ENCODE measurements at regions not wholly inside any gene's neighbourhood (a gene's known extent, or its start where the extent isn't known, plus 50 kb on each side); places are given as distances from the start of the nearest gene placed in this dataset.
"Not testable (repeated sequence)": the region's sequence is repeated elsewhere in the genome, so short reads cannot be mapped to it uniquely, and the experiment has no call there.

DNA sequence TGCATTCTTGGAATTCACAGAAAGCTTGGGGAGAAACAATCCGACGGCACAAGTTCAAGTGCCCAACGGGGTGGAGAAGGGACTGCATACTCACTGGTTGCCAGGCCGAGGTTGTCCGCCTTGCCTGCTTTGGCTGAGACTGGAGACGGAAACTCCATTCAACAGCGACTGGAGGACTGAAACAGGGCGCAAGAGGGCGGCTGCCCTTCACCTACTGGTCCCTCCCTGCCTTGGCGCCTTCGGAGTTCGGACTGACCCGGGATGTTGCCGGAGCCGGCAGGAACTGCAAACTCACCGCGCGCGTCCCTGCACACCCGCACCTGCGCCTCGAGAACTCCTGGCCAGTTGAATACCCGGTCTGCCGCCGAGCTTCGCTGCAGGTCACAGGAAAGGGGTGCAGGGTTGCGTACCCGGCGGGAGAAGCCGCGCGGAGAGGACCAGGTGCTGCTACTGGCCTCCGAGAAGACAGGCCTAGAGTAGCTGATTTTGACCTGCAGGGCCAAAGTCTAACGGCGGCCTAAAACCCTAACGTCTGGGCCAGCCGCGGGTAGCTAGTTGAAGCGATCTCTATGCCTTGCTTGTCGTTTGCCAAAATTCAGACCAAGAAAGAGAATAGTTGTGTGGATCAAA is 132.9 kb downstream of the FAM72B start:
- not testable (repeated sequence) for H3K4me3 ChIP-seq (ENCODE audit: low read length)

DNA sequence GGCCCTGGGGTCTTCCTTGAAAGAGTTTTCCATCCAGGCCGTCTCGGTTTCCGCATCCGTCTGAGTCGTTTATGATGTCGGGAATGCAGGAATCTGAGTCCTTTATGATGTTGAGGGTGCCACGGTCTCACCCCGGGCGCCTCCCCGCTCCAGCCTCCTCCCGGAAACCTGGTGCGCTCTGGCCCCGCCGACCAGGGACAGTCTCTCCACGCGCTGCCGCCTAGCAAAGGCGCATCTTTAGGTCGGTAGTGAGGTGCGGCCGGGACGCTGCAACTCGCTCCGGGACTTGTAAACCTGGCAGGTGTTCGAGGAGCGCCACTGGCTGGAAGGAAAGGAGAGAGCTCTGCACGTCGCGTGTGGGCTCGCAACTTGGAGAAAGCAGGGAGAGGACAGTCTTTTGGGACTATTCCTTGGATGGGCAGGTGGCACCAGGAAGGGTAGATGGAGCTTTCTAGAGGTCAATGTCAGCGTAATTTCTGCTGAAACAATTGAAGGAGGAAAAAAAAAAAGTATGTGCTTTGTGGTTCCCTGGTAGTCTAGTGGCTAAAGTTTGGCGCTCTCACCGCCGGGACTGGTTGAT is 132.0 kb downstream of the FAM72B start:
- not testable (repeated sequence) for H3K4me3 ChIP-seq (ENCODE audit: low read length)

DNA sequence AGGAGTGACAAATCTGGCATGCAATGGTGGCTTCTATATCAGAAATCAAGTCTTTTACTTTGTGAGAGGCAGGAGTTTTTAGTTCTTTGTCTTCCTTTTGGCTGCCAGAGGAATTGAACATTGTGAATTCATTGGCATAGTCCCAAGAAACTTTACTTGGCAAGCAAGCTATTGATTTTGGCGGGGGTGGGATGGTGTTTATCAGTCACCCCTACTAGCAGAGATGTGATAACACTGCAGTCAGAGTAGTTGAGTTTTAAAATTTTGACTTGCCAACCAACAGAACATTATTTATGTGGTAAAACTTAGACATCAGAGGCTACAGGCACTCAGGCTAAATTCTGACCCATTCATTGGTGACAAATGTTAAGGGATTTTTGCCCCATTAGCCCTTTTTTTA is 129.2 kb downstream of the FAM72B start:
- not testable (repeated sequence) for H3K4me3 ChIP-seq (ENCODE audit: low read length)

DNA sequence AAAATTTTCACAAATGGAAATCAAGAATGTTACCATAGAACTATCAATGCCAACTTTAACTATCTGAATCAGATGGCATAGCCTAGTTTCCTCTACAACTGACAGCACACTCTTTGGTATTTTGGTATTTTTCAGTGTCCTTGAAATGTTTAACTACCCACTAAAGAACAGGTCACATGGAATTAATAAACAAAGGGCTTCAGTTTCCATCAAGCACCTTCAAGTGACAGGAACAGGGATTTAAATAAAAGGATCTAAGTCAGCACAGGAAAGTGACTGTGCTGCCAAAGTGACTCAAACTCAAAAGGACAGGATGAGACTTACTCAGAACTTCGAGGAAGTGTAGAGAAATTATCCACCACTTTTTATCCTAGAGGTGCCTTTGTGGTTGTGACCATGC is 117.2 kb downstream of the FAM72B start:
- not testable (repeated sequence) for H3K4me3 ChIP-seq (ENCODE audit: low read length)

DNA sequence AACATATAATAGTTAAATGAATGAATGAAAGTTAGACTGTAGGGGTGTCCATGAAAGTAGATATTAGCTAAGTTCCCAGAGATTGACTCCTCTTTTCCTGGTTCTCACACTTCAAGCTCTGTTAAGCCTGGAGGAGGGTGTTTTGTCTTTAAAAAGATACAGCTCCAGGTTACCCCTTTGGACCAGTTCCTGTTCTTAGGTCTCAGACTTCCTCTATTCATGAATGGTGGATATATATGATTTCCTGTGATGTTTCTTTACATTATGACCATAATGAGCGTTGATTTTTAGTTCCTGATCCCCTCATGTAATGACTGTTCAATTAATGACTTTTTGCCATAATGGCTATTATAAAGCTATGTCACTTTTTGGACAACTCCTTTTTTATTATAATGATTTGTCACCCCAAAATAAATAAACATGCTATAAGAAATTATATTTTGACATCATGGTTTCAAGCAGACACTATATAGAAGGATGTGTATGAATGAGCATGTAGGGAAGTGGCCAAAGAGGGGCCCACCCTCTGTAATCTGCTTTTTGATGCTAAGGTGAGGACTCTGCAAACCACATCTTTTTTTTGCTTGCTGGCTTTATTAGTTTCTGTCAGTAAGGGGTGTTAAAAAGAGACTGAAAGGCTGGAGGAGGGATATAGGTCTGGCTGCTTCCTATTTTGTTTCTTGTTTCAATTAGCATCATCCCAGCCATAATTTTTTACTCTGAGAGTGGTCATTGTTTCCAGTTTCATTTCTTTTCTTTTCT is 115.2 kb downstream of the FAM72B start:
- not testable (repeated sequence) for H3K4me3 ChIP-seq (ENCODE audit: low read length)

DNA sequence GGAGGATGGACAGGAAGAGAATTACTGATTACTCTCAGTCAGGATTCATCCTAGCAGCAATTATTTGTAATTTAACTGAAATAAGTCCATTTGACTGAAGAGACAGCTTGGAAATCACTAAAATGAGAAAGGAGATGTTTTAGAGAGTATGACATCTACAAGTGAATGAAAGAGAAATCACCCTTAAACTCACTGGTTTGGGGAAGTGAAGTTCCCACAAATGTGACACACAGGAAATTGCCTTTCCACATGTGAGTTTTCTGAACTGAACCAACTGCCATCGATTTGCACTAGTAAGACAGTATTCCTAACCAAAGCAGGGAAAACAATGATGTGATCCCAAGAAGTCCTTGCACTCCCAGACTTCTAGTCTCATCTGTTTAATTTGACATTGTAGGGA is 110.3 kb downstream of the FAM72B start:
- not testable (repeated sequence) for H3K4me3 ChIP-seq (ENCODE audit: low read length)

DNA sequence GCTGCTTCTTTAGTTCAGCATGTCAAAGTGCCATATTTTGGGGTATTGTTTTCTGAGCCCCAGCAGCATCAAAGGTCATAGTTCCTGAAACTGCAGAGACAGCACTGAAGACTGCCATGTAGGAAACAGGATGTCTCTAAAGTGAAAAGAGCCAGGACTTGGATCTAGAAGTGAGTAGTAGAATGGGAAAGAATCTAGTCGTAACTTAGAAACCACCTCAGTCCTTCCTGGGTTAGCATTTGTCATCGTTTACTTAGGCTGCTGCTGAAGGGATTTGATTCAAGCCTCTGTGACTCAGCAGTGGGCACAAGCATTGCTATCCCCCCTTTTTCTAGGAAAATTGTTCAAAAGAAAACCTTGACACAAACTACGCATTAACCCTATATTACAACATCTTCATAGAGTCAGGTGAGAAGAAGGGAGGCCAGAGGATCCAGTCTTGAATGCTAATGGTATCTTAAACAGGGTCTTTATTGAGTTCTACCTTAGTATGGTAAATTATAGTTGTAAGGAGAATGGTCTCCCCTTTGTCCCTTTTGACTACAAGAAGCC is 108.8 kb downstream of the FAM72B start:
- H3K4me3 ChIP-seq (ENCODE audit: low read length): not testable (repeated sequence)

DNA sequence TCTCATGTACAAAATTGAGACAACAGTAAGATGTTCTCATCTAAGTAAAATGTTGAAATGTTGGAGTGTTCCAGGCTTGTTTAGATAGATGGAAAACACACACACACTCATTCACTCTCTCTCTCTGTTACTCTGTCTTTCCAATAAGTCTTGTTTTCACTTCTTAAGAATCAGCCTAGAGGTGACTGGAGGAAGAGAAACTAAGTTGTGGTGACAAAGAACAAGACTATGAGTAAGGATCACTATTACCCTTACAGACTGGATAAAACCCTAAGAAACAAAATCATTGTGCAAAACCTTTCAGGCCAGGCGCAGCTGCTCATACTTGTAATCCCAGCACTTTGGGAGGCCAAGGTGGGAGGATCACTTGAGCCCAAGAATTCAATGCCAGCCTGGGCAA is 107.5 kb downstream of the FAM72B start:
- not testable (repeated sequence) for H3K4me3 ChIP-seq (ENCODE audit: low read length)

DNA sequence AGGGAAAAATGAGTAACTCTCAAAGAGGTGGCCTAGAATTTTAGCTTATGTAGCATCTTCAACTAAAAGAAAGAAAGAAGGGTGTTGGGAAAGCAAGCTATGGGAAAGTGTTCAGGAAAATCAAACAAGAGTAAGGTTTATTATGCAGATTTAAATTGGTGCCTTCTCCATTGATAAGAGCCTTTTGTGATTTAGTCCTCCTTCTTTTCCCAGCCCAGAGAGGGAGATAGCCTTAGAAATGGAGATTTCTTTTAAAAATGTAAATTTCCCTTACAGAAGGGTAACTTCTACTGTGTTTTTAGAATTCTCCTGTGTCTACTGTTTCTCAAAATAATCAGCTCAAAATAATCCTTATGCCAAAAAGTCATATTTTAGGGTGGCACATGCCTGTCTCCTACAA is 104.5 kb downstream of the FAM72B start:
- not testable (repeated sequence) for H3K4me3 ChIP-seq (ENCODE audit: low read length)

DNA sequence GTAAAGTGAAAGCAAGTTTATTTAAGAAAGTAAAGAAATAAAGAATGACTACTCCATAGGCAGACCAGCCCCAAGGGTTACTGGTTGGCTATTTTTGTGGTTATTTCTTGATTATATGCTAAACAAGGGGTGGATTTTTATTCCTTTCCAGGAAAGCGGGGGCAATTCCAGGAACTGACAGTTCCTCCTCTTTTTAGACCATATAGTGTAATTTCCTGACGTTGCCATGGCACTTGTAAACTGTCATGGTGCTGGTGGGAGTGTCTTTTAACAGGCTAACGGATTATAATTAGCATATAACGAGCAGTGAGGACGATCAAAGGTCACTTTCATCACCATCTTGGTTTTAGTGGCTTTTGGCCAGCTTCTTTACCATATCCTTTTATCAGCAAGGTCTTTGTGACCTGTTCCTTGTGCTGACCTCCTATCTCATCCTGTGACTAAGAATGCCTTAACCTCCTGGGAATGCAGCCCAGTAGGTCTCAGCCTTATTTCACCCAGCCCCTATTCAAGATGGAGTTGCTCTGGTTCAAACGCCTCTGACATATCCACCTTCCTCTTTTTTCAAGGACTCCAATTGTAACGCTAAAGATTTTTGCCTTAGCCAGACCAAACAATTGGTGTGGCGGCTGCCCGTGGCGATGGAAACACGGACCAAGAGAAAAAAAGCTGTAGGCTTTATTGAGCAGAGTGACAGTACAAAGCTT is 103.8 kb downstream of the FAM72B start:
- H3K4me3 ChIP-seq (ENCODE audit: low read length): not testable (repeated sequence)

DNA sequence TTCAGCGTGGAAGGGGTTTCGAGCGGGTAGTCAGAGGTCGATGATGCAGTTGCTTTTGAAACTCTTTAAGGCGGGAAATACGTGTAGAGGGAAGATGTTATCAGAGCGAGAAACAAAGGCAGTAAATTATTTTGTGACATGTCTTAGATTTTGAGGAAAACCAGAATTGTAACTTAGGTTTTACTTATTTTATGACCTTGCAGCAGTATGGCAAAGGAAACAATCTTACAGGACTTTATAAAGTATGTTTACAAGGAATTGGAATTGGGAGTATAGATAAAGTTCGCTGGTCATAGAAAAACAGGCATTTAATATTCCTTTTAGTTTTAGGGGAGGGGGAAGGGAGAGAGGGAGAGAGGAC is 103.3 kb downstream of the FAM72B start:
- H3K4me3 ChIP-seq (ENCODE audit: low read length): not testable (repeated sequence)

DNA sequence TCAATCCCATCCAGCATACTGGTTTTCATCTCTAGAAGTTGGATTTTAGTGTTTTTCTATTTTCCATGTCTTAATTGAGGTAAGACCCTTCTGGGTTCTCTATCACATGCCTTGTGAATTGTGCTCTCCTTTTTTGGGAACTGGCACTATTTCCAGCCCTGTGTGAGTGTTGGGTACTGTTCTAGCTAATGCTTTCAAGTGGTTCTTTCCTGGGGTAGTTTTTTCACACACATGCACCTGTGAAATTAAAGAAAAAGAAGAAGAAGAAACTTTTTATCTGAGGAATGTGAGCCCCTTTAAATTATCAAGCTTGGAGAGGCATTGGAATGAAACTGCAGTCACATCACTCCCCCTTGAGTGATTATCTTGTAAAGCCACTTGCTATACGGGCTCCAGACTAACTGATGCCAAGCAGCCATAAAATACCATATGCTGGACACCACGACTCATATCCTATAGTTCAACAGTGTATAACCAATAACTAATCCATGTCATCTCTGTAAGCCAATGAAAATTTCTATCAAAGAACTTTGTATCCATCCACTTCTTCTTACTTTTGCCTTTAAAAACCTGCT is 102.4 kb downstream of the FAM72B start:
- H3K4me3 ChIP-seq (ENCODE audit: low read length): not testable (repeated sequence)

DNA sequence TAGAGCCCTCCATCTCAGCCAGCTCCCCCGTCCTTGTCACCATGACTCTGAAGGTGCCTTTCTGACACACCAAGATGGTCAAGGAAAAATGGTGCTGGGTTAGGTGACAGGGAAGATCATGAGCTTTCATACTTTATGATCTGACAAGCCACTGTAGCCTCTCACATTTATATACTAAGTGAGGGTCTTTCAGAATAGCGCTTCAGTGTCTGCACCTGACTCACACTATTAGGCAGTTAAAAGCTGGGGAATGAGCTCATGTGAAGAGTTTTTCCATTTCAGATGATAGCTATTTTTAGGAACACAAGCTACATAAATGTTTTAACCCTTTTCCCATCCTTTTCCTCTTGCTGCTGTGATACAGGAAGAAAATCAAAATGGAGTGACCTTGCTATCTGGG is 101.1 kb downstream of the FAM72B start:
- H3K4me3 ChIP-seq (ENCODE audit: low read length): not testable (repeated sequence)

DNA sequence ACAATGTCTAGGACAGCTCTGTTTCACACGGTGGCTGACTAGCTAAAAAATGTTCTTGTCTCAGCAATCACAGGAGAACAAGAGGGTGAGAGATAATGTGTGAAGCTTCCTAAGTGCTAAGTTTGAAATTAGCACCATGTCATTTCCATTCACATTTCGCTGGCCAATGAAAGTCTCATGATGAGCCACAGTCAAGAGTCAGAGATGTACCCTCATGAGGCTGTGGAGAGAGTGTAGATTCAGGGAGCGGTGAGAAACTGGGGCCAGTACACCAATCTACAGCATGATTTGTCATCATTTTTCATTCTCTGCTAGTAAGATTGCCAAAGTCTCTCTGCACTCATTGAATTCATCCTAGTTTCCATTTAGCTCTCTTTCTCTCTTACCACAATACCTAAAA is 97.9 kb downstream of the FAM72B start:
- not testable (repeated sequence) for H3K4me3 ChIP-seq (ENCODE audit: low read length)

DNA sequence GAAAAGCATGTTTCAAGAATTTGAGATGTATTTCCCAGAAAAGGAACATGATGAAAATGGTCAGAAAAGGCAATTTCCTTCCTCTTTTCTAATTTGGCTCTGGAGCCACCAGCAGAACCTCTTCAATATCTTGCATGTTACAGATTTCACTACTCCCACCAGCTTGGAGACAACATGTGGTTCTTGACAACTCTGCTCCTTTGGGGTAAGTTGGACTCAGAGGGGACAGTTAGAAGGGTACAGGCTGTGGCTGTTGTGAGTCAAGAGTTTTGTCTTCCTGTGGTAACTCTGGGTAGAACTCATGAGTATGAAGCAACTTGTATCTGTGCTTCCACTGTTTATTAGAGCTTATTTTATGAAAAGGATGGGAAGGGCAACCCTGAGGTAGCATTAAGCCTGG is 96.9 kb downstream of the FAM72B start:
- H3K4me3 ChIP-seq (ENCODE audit: low read length): not testable (repeated sequence)

DNA sequence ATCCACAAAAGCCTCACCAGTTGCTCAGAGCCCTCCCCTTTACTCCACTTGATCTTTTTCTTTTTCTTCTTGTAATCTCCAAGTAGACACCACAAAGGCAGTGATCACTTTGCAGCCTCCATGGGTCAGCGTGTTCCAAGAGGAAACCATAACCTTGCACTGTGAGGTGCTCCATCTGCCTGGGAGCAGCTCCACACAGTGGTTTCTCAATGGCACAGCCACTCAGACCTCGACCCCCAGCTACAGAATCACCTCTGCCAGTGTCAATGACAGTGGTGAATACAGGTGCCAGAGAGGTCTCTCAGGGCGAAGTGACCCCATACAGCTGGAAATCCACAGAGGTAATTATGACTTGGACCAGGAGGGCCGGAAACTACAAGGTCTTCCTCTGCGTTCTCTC is 95.6 kb downstream of the FAM72B start:
- not testable (repeated sequence) for H3K4me3 ChIP-seq (ENCODE audit: low read length)

DNA sequence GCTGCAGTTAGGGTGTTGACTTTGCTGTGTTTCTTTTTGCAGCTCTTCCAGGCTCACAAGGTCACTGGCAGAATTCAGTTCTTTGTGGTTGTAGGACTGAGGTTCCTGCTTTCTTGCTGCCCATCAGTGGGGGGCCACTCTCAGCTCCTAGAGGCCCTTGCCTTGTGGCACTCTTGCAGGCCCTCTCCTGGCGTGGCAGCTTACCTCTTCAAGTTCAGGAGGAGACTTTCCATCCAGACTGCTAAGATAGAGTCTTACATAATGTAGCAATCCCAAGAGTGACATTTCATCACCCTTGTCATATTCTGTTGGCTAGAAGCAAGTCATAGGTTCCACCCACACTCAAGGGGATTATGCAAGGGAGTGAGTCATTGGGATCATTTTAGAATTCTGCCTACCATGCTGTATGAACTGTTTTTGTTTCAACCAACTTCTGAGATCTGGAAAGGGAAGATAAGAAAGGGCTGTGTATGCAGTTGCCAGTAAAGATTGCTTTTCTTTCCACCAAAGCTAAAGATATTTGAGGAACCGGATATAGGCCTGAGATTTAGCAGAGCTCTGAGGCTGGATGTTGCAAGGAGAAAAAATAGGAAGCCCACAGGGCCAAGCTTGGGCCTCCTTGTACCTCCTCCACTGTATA is 91.7 kb downstream of the FAM72B start:
- H3K4me3 ChIP-seq (ENCODE audit: low read length): not testable (repeated sequence)

DNA sequence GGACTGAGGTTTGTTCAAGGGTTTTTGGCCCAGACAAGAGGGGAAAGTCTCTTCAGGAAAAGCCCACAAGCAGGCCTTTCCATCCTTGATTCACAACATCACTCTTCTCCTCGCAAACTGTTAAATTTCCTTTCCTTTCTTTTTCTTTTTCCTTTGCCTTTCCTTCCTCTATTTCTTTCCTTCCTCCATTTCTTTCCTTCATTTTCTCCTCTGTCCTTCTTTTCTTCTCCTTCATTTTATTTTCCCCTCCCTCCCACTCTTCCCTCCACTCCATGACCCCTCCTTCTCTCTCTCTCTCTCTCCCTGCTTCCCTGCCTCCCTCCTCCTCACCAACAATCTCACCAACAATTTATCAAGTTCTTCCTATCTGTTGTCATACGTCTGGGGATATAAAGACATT is 89.1 kb downstream of the FAM72B start:
- not testable (repeated sequence) for H3K4me3 ChIP-seq (ENCODE audit: low read length)

DNA sequence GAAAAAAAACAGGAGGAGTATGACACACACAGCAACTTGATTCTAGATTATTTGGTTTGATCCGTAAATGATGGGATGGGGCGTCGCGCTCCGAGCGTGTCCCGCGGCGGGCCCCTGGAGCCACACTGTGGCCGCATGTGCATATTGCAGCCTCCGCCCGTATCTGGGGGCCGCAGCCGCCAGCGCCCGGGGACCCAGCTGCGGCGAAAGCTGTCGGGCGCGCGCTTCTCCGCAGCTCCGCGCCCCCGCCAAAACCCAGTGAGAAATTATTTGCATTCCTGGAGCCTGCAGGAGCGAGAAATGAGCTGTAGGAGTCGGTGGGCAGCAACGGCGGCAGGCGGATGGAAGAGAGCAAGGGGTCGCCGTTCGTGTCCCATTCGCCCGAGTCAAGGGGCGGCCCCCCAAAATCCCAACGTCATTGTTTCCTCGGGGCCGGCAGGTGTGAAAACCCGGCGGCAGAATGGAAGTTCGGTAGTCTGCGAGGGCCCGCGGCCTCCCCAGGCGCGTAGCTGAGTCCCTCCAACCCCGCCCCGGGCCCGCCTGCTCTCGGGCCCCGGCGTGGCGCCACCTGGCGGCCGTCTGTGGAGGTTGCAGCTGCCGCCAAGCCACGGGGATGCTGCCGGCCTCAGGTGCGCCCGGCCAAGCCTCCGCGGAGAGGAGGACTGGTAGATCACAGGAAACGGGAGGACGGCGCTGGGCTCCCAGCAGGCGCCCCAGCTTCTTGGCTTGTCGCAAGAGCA is 86.8 kb downstream of the FAM72B start:
- not testable (repeated sequence) for H3K4me3 ChIP-seq (ENCODE audit: low read length)

DNA sequence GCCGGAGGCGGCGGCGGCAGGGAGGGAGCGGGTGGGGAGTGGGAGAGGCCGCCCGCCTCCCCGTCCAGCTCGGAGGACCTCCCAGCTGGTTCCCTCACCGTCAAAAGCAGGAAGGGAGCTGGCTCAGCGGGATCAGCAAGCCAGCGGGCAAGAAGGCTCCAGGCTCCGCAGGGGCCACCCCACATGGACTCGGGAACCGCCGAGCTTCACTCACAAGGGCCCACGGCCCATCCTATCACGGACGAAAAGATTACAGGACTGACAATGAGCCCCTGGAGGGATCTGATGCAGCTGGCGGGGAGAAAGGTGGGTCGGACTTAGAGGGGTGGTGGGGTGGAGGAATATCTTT is 86.3 kb downstream of the FAM72B start:
- not testable (repeated sequence) for H3K4me3 ChIP-seq (ENCODE audit: low read length)

DNA sequence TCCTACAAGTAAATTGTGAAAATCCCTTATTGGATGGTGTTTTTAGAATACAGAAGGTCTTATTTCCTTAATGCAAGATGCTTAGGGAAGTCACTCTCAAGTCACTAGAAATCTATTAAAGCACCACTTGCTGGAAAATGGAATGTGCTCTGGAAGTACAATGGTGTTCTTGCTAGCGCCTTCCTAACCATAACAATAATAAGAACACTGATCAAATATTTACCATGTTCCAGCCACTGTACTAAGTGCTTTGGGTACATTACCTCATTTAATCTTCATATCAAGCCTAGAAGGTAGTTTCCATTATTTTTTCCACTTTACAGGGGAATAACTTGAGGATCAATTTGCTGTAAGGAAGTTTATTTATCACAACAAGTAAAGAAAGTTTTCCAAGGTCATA is 75.1 kb downstream of the FAM72B start:
- H3K4me3 ChIP-seq (ENCODE audit: low read length): not testable (repeated sequence)

All from GM08714 (cell line).